ENCODE measurements at regions not wholly inside any gene's neighbourhood (a gene's known extent, or its start where the extent isn't known, plus 50 kb on each side); places are given as distances from the start of the nearest gene placed in this dataset.

GRCh38 chr5:106127985-106128384 lies 1542.8 kb downstream of the EFNA5 start:
- no peak for DNase-seq (ENCODE audit: low read depth)
- TF ChIP-seq, protein P1, sequence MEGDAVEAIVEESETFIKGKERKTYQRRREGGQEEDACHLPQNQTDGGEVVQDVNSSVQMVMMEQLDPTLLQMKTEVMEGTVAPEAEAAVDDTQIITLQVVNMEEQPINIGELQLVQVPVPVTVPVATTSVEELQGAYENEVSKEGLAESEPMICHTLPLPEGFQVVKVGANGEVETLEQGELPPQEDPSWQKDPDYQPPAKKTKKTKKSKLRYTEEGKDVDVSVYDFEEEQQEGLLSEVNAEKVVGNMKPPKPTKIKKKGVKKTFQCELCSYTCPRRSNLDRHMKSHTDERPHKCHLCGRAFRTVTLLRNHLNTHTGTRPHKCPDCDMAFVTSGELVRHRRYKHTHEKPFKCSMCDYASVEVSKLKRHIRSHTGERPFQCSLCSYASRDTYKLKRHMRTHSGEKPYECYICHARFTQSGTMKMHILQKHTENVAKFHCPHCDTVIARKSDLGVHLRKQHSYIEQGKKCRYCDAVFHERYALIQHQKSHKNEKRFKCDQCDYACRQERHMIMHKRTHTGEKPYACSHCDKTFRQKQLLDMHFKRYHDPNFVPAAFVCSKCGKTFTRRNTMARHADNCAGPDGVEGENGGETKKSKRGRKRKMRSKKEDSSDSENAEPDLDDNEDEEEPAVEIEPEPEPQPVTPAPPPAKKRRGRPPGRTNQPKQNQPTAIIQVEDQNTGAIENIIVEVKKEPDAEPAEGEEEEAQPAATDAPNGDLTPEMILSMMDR (conservative IDR thresholded peaks at IDR 0.05; ENCODE audit: low read depth, low read length) = no peak
- H3K4me3 ChIP-seq (ENCODE audit: low read length) = no peak overlapping the region

- TF ChIP-seq, protein P1 (conservative IDR thresholded peaks at IDR 0.05; ENCODE audit: low read depth, low read length) = peak; percentile 27
- DNase-seq (ENCODE audit: low read depth) = peak; percentile 71
- no peak overlapping the region for H3K4me3 ChIP-seq (ENCODE audit: low read length)
These were observed 1543.4 kb downstream of the EFNA5 start for GRCh38 chr5:106127341-106127781.

DNA sequence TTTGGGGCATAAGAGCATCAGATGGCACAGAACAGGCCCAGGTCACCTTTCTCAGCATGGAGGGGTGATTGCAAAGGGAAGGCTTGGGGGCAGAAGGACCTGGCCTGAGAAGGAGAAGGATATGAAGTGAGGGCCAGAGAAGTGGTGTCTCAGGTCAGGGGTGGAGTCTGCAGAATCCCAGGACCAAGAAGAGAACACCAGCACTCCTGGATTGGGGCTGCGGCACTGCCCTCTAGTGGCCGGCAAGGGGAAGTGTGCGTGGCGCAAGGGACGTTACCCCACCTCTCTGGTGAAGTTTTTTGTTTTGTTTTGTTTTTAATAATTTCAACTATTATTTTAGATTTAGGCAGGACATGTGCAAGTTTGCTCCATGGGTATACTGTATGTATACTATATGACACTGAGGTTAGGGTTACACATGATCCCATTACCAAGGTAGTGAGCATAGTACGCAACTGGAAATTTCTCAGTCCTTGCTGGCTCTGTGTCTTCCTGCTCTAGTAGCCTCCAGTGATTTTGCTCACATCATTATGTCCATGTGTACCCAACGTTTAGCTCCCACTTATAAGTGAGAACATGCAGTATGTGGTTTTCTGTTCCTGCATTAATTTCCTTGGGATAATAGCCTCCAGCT lies 1548.6 kb downstream of the EFNA5 start:
- TF ChIP-seq, protein P1 (conservative IDR thresholded peaks at IDR 0.05; ENCODE audit: low read depth, low read length) = peak; percentile 67
- DNase-seq (ENCODE audit: low read depth) = no peak
- no peak overlapping the region for H3K4me3 ChIP-seq (ENCODE audit: low read length)

- TF ChIP-seq, protein P1 (conservative IDR thresholded peaks at IDR 0.05; ENCODE audit: low read depth, low read length) = no peak
- DNase-seq (ENCODE audit: low read depth) = no peak
- no peak overlapping the region for H3K4me3 ChIP-seq (ENCODE audit: low read length)
These were observed 1554.1 kb downstream of the EFNA5 start for GRCh38 chr5:106116682-106117081.

DNA sequence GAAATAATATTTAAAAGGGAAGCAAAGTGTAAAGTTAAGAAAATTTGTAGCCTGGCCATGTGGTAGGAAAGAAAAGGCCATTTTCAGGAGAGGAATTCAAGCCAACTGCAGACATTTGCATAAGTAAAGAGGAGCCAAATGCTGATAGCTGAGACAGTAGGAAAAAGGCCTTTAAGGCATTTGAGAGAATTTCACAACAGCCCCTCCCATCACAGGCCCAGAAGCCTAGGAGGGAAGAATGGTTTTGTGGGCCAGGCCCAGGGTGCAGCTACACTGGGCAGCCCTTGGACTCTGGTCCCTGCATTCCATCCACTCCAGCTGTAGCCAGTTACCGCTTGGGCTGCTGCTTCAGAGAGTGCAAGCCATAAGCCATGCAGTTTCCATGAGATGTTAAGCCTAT lies 1556.8 kb downstream of the EFNA5 start:
- no peak for DNase-seq (ENCODE audit: low read depth)
- no peak overlapping the region for H3K4me3 ChIP-seq (ENCODE audit: low read length)
- TF ChIP-seq, protein P1 (conservative IDR thresholded peaks at IDR 0.05; ENCODE audit: low read depth, low read length) = no peak

DNA sequence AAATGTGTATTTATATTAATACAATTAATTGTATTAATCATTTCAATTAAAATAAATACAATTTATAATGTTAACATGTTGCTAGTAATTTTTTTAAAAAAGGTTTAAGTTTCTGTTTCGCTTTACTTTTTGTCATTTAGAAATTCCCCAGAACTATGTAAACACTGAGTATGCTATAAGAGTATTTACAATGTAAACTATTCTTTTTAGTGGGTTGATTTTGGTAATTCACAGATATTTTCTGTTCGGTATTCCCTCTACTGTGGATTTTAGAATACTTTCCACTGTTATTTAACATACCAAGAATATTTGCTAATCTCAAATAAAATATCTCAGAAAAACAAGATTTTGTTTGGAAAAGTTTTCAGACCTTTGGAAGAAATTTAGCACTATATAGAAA lies 1564.4 kb downstream of the EFNA5 start:
- H3K4me3 ChIP-seq (ENCODE audit: low read length) = no peak overlapping the region
- no peak for DNase-seq (ENCODE audit: low read depth)
- TF ChIP-seq, protein P1 (conservative IDR thresholded peaks at IDR 0.05; ENCODE audit: low read depth, low read length) = no peak

- DNase-seq (ENCODE audit: low read depth) = no peak
- H3K4me3 ChIP-seq (ENCODE audit: low read length) = no peak overlapping the region
- TF ChIP-seq, protein P1 (conservative IDR thresholded peaks at IDR 0.05; ENCODE audit: low read depth, low read length) = no peak
These were observed 1573.4 kb downstream of the EFNA5 start for GRCh38 chr5:106097340-106097739.
